ENCODE measurements at regions not wholly inside any gene's neighbourhood (a gene's known extent, or its start where the extent isn't known, plus 50 kb on each side); places are given as distances from the start of the nearest gene placed in this dataset.

DNA sequence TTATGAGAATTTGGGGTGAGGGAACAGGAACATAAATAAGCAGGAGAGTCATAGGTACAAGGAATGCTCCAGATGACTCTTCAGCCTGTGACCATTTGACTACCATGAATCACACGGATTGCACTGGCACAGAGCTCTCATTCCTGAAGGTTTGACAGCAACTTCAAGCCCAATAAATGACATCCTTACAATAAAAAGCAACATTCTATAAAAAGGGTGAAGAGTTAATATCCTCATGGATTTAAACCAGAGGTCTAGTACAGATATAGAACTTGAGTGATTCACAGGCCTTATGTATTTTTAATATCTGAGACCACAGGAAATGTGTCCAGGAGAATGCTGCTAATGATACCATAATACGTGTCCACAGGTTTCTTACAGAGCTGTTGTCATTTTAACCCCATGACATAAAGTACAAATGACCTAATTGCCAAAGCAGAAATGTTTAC lies 158.1 kb downstream of the IRS2 start:
- H3K27ac ChIP-seq (ENCODE audit: insufficient read depth, low read depth, low read length, poor library complexity, severe bottlenecking), result no peak overlapping the region

GRCh38 chr13:109627649-109628048 lies 158.7 kb downstream of the IRS2 start:
- Histone ChIP-seq H3K4me3 (ENCODE audit: insufficient read depth, low read depth, low read length) (no peak overlapping the region), H3K27ac (ENCODE audit: insufficient read depth, low read depth, low read length, poor library complexity, severe bottlenecking) (no peak overlapping the region), H3K27me3 (ENCODE audit: control insufficient read depth, insufficient read depth, low read length, poor library complexity, severe bottlenecking) (no peaks in the 10 kb centered on the region), H3K36me3 (ENCODE audit: control insufficient read depth, insufficient read depth, low read length) (no peaks in the 10 kb centered on the region), H3K9me3 (ENCODE audit: control insufficient read depth, low read length) (no peaks in the 10 kb centered on the region), H3K4me1 (ENCODE audit: control insufficient read depth, insufficient read depth, low read length) (no peaks in the 10 kb centered on the region)
- WGBS, 2 experiments, result 92 to 95% methylated on average over 2 of the region's 2 CpGs

More for the DNA sequence above, 158.1 kb downstream of the IRS2 start:
- H3K9me3 ChIP-seq (ENCODE audit: control insufficient read depth, low read length), result no peaks in the 10 kb centered on the region
- no peaks in the 10 kb centered on the region for H3K4me1 ChIP-seq (ENCODE audit: control insufficient read depth, insufficient read depth, low read length)
- no peaks in the 10 kb centered on the region for H3K36me3 ChIP-seq (ENCODE audit: control insufficient read depth, insufficient read depth, low read length)
- H3K27me3 ChIP-seq (ENCODE audit: control insufficient read depth, insufficient read depth, low read length, poor library complexity, severe bottlenecking), result no peaks in the 10 kb centered on the region
- WGBS, 2 experiments, result 90 to 96% methylated on average over 2 of the region's 2 CpGs
- H3K4me3 ChIP-seq (ENCODE audit: insufficient read depth, low read depth, low read length), result no peak overlapping the region

DNA sequence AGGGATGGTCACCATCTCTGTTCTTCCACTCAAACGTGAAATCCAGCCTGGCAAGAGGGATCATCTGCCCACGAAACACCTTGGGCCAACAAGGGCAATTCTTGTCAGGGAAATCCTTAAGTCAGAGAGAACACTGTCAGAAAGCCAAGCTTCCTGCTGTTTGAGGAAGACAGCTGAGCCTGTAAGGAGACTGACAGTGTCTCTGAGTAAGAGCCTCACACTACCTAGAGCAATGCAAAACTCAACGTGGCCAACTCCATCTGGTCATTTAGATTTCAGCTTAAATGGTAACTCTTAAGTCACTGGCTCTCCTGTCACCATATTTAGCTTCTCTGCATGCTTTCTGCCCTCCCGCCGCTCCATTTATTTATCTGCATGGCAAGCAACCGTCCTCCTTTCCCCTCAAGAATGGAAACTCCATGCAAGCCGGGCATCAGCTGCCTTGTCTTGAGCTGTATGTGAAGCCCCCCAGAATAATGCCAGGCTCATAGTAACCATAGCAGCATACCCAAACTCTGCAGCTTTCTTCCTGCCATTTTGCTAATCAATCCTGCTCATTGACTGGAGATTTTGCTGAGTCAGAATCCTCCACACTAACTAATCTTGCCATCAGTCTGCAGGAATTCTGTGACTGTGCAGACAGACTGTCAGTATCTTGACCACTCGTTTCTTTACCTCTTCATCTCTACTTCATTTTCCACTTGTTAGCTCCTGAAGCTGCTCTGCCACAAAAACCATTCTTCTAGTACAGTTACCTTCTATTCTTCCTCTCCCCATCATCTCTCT lies 159.8 kb downstream of the IRS2 start:
- H3K4me3 ChIP-seq (ENCODE audit: insufficient read depth, low read depth, low read length), result no peak overlapping the region
- no peaks in the 10 kb centered on the region for H3K27me3 ChIP-seq (ENCODE audit: control insufficient read depth, insufficient read depth, low read length, poor library complexity, severe bottlenecking)
- no peak overlapping the region for H3K27ac ChIP-seq (ENCODE audit: insufficient read depth, low read depth, low read length, poor library complexity, severe bottlenecking)
- no peaks in the 10 kb centered on the region for H3K36me3 ChIP-seq (ENCODE audit: control insufficient read depth, insufficient read depth, low read length)
- H3K4me1 ChIP-seq (ENCODE audit: control insufficient read depth, insufficient read depth, low read length), result no peaks in the 10 kb centered on the region
- H3K9me3 ChIP-seq (ENCODE audit: control insufficient read depth, low read length), result no peaks in the 10 kb centered on the region
- WGBS, 2 experiments, result 66% methylated on average over 8 of the region's 8 CpGs

GRCh38 chr13:109625156-109625555 lies 161.2 kb downstream of the IRS2 start:
- Histone ChIP-seq H3K36me3 (ENCODE audit: control insufficient read depth, insufficient read depth, low read length) (no peaks in the 10 kb centered on the region), H3K27me3 (ENCODE audit: control insufficient read depth, insufficient read depth, low read length, poor library complexity, severe bottlenecking) (no peaks in the 10 kb centered on the region), H3K27ac (ENCODE audit: insufficient read depth, low read depth, low read length, poor library complexity, severe bottlenecking) (no peak overlapping the region), H3K4me1 (ENCODE audit: control insufficient read depth, insufficient read depth, low read length) (no peaks in the 10 kb centered on the region), H3K9me3 (ENCODE audit: control insufficient read depth, low read length) (no peaks in the 10 kb centered on the region), H3K4me3 (ENCODE audit: insufficient read depth, low read depth, low read length) (no peak overlapping the region)
- WGBS, 2 experiments, result 91% methylated on average over 1 of the region's 1 CpG

DNA sequence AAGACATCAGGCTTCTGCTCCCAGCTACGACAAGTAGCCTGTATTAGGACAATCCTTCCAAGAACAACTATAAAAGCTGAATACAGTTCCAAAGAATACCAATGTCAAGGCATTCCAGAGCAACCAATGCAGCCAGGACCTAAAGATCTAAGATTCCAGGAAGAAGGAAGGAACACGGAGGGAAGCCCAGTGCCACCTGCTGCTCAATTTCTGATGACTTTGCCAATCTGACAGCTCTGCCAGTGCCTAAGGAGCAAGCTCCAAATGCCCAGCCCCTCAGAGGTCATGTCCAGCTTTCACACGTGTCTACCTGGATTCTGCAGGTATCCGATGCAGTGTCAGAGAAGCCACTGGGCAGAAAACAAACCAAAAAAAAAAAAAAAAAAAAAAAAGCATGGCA lies 164.4 kb downstream of the IRS2 start:
- 91% methylated on average over 4 of the region's 4 CpGs for WGBS, 2 experiments
- Histone ChIP-seq H3K9me3 (ENCODE audit: control insufficient read depth, low read length) (no peaks in the 10 kb centered on the region), H3K27me3 (ENCODE audit: control insufficient read depth, insufficient read depth, low read length, poor library complexity, severe bottlenecking) (no peaks in the 10 kb centered on the region), H3K36me3 (ENCODE audit: control insufficient read depth, insufficient read depth, low read length) (no peaks in the 10 kb centered on the region), H3K27ac (ENCODE audit: insufficient read depth, low read depth, low read length, poor library complexity, severe bottlenecking) (no peak overlapping the region), H3K4me3 (ENCODE audit: insufficient read depth, low read depth, low read length) (no peak overlapping the region), H3K4me1 (ENCODE audit: control insufficient read depth, insufficient read depth, low read length) (no peaks in the 10 kb centered on the region)

- Histone ChIP-seq H3K36me3 (ENCODE audit: control insufficient read depth, insufficient read depth, low read length) (no peaks in the 10 kb centered on the region), H3K27me3 (ENCODE audit: control insufficient read depth, insufficient read depth, low read length, poor library complexity, severe bottlenecking) (no peaks in the 10 kb centered on the region), H3K9me3 (ENCODE audit: control insufficient read depth, low read length) (no peaks in the 10 kb centered on the region), H3K4me1 (ENCODE audit: control insufficient read depth, insufficient read depth, low read length) (no peaks in the 10 kb centered on the region), H3K4me3 (ENCODE audit: insufficient read depth, low read depth, low read length) (no peak overlapping the region), H3K27ac (ENCODE audit: insufficient read depth, low read depth, low read length, poor library complexity, severe bottlenecking) (no peak overlapping the region)
- WGBS, 2 experiments, result 96% methylated on average over 7 to 8 of the region's 8 CpGs
Measured at GRCh38 chr13:109615721-109616420, 170.5 kb downstream of the IRS2 start.

DNA sequence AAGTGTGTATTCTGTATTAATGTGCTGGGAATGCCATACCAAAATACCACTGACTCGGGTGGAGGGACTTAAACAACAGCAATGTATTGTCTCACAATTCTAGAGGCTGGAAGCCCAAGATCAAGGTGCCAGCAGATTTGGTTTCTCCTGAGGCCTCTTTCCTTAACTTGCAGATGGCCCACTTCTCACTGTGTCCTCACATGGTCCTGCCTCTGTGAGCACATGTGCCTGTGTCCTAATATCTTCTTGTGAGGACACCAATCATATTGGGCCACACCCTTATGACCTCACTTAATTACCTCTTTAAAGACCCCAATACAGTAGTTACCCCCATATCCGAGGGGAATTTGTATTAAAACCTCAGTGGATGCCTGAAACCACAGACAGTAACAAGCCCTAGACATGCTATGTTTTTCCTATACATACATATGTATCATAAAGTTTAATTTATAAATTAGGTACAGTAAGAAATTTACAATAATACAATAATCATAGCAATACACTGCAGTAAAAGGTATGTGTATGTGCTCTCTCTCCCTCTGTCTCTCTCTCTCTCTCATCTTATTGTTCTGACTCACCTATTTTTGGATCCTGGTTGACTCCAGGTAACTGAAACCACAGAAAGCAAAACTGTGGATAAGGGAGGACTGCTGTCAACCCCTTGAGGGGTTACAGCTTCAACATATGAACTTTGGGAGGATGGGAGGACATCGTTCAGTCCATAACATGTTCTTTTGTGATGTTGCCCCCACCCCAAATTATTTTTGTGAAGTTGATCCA lies 174.3 kb downstream of the IRS2 start:
- Histone ChIP-seq H3K27me3 (ENCODE audit: control insufficient read depth, insufficient read depth, low read length, poor library complexity, severe bottlenecking) (no peaks in the 10 kb centered on the region), H3K4me3 (ENCODE audit: insufficient read depth, low read depth, low read length) (no peak overlapping the region), H3K27ac (ENCODE audit: insufficient read depth, low read depth, low read length, poor library complexity, severe bottlenecking) (no peak overlapping the region), H3K4me1 (ENCODE audit: control insufficient read depth, insufficient read depth, low read length) (no peaks in the 10 kb centered on the region), H3K36me3 (ENCODE audit: control insufficient read depth, insufficient read depth, low read length) (no peaks in the 10 kb centered on the region), H3K9me3 (ENCODE audit: control insufficient read depth, low read length) (no peaks in the 10 kb centered on the region)
- 92 to 97% methylated on average over 3 of the region's 3 CpGs for WGBS, 2 experiments

DNA sequence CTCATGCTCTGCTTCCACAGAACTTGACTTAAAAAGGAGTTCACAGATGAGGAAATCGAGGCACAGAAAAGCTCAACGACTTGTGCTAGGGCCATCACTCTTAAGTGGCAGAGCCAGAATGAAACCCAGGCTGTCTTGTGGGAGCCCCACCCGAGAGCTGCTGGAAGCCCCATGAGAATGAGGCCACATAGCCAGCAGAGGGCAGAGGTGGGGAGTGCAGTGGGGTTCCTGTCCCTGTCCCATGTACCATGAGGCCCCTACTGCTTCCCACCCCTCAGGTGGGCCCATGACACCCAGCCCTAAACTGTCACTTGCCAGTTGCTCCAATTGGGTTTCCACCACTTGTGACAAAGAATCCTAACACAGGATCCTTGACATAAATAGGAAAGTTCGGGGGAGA lies 175.9 kb downstream of the IRS2 start:
- 83 to 90% methylated on average over 4 of the region's 4 CpGs for WGBS, 2 experiments
- Histone ChIP-seq H3K4me3 (ENCODE audit: insufficient read depth, low read depth, low read length) (no peak overlapping the region), H3K4me1 (ENCODE audit: control insufficient read depth, insufficient read depth, low read length) (no peaks in the 10 kb centered on the region), H3K36me3 (ENCODE audit: control insufficient read depth, insufficient read depth, low read length) (no peaks in the 10 kb centered on the region), H3K9me3 (ENCODE audit: control insufficient read depth, low read length) (no peaks in the 10 kb centered on the region), H3K27me3 (ENCODE audit: control insufficient read depth, insufficient read depth, low read length, poor library complexity, severe bottlenecking) (no peaks in the 10 kb centered on the region), H3K27ac (ENCODE audit: insufficient read depth, low read depth, low read length, poor library complexity, severe bottlenecking) (no peak overlapping the region)

GRCh38 chr13:109608503-109608902 lies 177.9 kb downstream of the IRS2 start:
- Histone ChIP-seq H3K27me3 (ENCODE audit: control insufficient read depth, insufficient read depth, low read length, poor library complexity, severe bottlenecking) (no peaks in the 10 kb centered on the region), H3K9me3 (ENCODE audit: control insufficient read depth, low read length) (no peaks in the 10 kb centered on the region), H3K36me3 (ENCODE audit: control insufficient read depth, insufficient read depth, low read length) (no peaks in the 10 kb centered on the region), H3K4me1 (ENCODE audit: control insufficient read depth, insufficient read depth, low read length) (no peaks in the 10 kb centered on the region), H3K4me3 (ENCODE audit: insufficient read depth, low read depth, low read length) (no peak overlapping the region), H3K27ac (ENCODE audit: insufficient read depth, low read depth, low read length, poor library complexity, severe bottlenecking) (no peak overlapping the region)
- WGBS, 2 experiments, result 87 to 91% methylated on average over 2 to 3 of the region's 3 CpGs

GRCh38 chr13:109608059-109608458 lies 178.3 kb downstream of the IRS2 start:
- 95 to 100% methylated on average over 3 of the region's 3 CpGs for WGBS, 2 experiments
- H3K4me1 ChIP-seq (ENCODE audit: control insufficient read depth, insufficient read depth, low read length), result no peaks in the 10 kb centered on the region
- no peak overlapping the region for H3K4me3 ChIP-seq (ENCODE audit: insufficient read depth, low read depth, low read length)
- no peaks in the 10 kb centered on the region for H3K36me3 ChIP-seq (ENCODE audit: control insufficient read depth, insufficient read depth, low read length)
- H3K27ac ChIP-seq (ENCODE audit: insufficient read depth, low read depth, low read length, poor library complexity, severe bottlenecking), result no peak overlapping the region
- no peaks in the 10 kb centered on the region for H3K27me3 ChIP-seq (ENCODE audit: control insufficient read depth, insufficient read depth, low read length, poor library complexity, severe bottlenecking)
- H3K9me3 ChIP-seq (ENCODE audit: control insufficient read depth, low read length), result no peaks in the 10 kb centered on the region

Measured in ectodermal cell (in vitro differentiated cells).